HG02943 (cell line): ENCODE measurements at regions not wholly inside any gene's neighbourhood (a gene's known extent, or its start where the extent isn't known, plus 50 kb on each side); places are given as distances from the start of the nearest gene placed in this dataset.

Source experiments
- ATAC-seq: cut with Tn5 transposase; IDR thresholded peaks from one replicate; pipeline ENCODE4 v1.9.1; 2021; ENCODE audit warnings: mild to moderate bottlenecking, low read depth, moderate library complexity; ENCODE audit not compliant: unreplicated experiment

DNA sequence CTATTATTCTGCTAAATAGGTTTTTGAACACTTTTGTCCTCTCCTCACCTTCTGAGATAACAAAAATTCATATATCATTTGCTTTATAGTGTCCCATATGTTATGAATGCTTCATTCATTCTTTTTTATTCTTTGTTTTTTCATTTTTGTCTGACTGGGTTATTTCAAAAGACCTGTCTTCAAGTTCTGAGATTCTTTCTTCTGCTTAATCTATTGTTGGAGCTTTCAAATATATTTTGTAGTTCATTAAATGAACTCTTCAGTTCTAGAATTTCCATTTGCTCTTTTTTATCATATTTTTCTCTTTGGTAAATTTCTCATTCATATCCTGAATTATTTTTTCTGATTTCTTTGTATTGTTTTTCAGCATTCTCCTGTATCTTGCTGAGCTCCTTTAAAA lies 53.1 kb upstream of the SCIN start:
- no peak for ATAC-seq

DNA sequence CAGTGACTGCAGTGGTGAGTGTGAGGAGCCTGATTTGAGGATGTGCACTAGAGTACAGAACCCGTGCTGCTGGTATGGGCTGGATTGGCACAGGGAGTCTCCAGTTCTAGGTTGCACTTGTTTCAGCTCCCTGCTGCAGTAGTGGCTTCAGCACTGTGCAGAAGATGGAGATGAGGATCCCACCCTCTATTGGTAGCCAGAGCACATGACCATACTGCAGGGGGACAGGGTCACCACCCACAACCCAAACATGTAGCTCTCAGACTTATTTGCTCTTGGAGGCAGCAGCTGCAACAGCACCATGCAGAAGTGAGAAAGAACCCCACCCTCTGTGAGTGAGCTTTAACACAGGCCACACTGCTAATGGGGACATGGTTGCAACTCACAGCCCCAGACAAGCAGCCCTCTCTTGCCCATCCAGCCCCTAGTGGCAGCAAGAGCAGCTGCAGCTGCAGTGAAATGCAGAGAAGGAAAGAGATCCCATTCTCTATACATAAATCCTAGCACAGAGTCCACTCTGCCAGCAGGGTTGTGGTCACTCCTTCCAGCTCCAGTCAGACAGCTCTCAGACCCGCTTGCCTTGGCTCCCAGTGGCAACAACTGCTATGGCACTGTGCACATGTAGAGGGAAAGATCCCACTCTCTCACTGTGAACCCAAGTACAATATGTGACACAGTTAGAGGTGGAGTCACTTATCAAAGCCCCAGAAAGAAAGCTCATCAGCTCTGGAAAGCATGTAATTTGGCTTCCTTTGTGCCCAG lies 51.4 kb upstream of the SCIN start:
- peak; percentile 95 for ATAC-seq

GRCh38 chr7:12519682-12520009 lies 50.9 kb upstream of the SCIN start:
- peak; percentile 18 for ATAC-seq
